ENCODE measurements at regions not wholly inside any gene's neighbourhood (a gene's known extent, or its start where the extent isn't known, plus 50 kb on each side); places are given as distances from the start of the nearest gene placed in this dataset.

- TF ChIP-seq CTCF (IDR thresholded peaks at IDR 0.05) (no peak), EP300 (IDR thresholded peaks at IDR 0.05) (no peak)
Observed at GRCh38 chr20:39347626-39348025, 385.5 kb downstream of the DHX35 start.

All from ovary (tissue), 3 donors.